Stromal cell of bone marrow (primary cell): ENCODE measurements at regions not wholly inside any gene's neighbourhood (a gene's known extent, or its start where the extent isn't known, plus 50 kb on each side); places are given as distances from the start of the nearest gene placed in this dataset.
"Not testable (repeated sequence)": the region's sequence is repeated elsewhere in the genome, so short reads cannot be mapped to it uniquely, and the experiment has no call there.

Experiments used
- DNase-seq: peaks from one replicate; pipeline ENCODE4 v3.0.0-alpha.2; 2012; ENCODE audit warnings: low read depth

- DNase-seq = no peak
Measured at GRCh38 chr16:11414815-11415775, 69.8 kb downstream of the RMI2 start.

- DNase-seq = no peak
Measured at GRCh38 chr16:11416228-11417001, 71.2 kb downstream of the RMI2 start.

- no peak for DNase-seq
Measured at GRCh38 chr16:11417487-11417886, 72.2 kb downstream of the RMI2 start.

GRCh38 chr16:11418506-11418905 is 73.2 kb downstream of the RMI2 start:
- DNase-seq = peak; percentile 24

- not testable (repeated sequence) for DNase-seq
Measured at GRCh38 chr16:11420067-11420466, 74.8 kb downstream of the RMI2 start.

- no peak for DNase-seq
Measured at GRCh38 chr16:11420895-11421294, 75.6 kb downstream of the RMI2 start.

- no peak for DNase-seq
Measured at GRCh38 chr16:11422381-11423314, 77.4 kb downstream of the RMI2 start.

GRCh38 chr16:11423315-11424117 is 78.3 kb downstream of the RMI2 start:
- no peak for DNase-seq

- DNase-seq = no peak
Measured at GRCh38 chr16:11424118-11424460, 78.8 kb downstream of the RMI2 start.

GRCh38 chr16:11425140-11425539 is 79.9 kb downstream of the RMI2 start:
- DNase-seq = no peak

GRCh38 chr16:11428623-11428953 is 83.3 kb downstream of the RMI2 start:
- no peak for DNase-seq

GRCh38 chr16:11429123-11429522 is 83.9 kb downstream of the RMI2 start:
- DNase-seq = no peak

- DNase-seq = no peak
Measured at GRCh38 chr16:11429823-11430222, 84.6 kb downstream of the RMI2 start.

- DNase-seq = no peak
Measured at GRCh38 chr16:11430601-11431317, 85.5 kb downstream of the RMI2 start.

- no peak for DNase-seq
Measured at GRCh38 chr16:11431915-11432465, 86.7 kb downstream of the RMI2 start.

- no peak for DNase-seq
Measured at GRCh38 chr16:11432856-11433395, 87.7 kb downstream of the RMI2 start.

- no peak for DNase-seq
Measured at GRCh38 chr16:11435576-11435975, 90.3 kb downstream of the RMI2 start.

- no peak for DNase-seq
Measured at GRCh38 chr16:11437069-11437468, 91.8 kb downstream of the RMI2 start.

- DNase-seq = no peak
Measured at GRCh38 chr16:11439790-11440656, 94.8 kb downstream of the RMI2 start.
